ENCODE measurements at regions not wholly inside any gene's neighbourhood (a gene's known extent, or its start where the extent isn't known, plus 50 kb on each side); places are given as distances from the start of the nearest gene placed in this dataset.
A peak's percentile ranks its signal among the peaks of the same experiment; 100 is the strongest.

GRCh38 chr6:150766201-150766997 lies 99.1 kb upstream of the MTHFD1L start:
- H3K4me2 ChIP-seq (ENCODE audit: low read length), result no peak overlapping the region
- no peak overlapping the region for H3K4me3 ChIP-seq (ENCODE audit: low read depth, low read length)
- no peaks in the 10 kb centered on the region for H3K79me1 ChIP-seq (ENCODE audit: low read length)
- H3K27ac ChIP-seq (ENCODE audit: low read depth, low read length), result no peak overlapping the region
- no peak overlapping the region for H3K9ac ChIP-seq (ENCODE audit: low read length)
- H3K18ac ChIP-seq (ENCODE audit: low read length), result no peak overlapping the region
- H3K27me3 ChIP-seq (ENCODE audit: insufficient read depth, low read length), result no peaks in the 10 kb centered on the region
- H3K14ac ChIP-seq (ENCODE audit: low read length), result no peak overlapping the region
- H3K36me3 ChIP-seq (ENCODE audit: control insufficient read depth in 1 of 2, insufficient read depth in 2 of 2, low read length in 2 of 2), result no peaks in the 10 kb centered on the region
- H3K4me1 ChIP-seq (ENCODE audit: control insufficient read depth in 1 of 2, insufficient read depth in 2 of 2, low read length in 2 of 2), result no peaks in the 10 kb centered on the region
- no peak overlapping the region for H3K23ac ChIP-seq (ENCODE audit: low read length)
- H2AK5ac ChIP-seq (ENCODE audit: low read length), result no peak overlapping the region
- H2BK12ac ChIP-seq (ENCODE audit: low read length), result no peak overlapping the region
- H4K12ac ChIP-seq (ENCODE audit: low read depth, low read length), result no peak overlapping the region
- H3K9me3 ChIP-seq (ENCODE audit: insufficient read depth, low read depth, low read length), result no peaks in the 10 kb centered on the region
- no peak overlapping the region for H3K4ac ChIP-seq (ENCODE audit: low read depth, low read length)
- no peak overlapping the region for H2AFZ ChIP-seq (ENCODE audit: insufficient read depth, low read length, poor library complexity)
- no CpG with 5 or more reads among the region's 7 CpGs for WGBS (ENCODE audit: extremely low coverage, insufficient coverage, insufficient read length)
- H2BK5ac ChIP-seq (ENCODE audit: low read depth, low read length, poor library complexity), result no peak overlapping the region
- H3K79me2 ChIP-seq (ENCODE audit: control insufficient read depth, insufficient read depth, low read length, poor library complexity), result no peaks in the 10 kb centered on the region
- no peak for DNase-seq
- H4K8ac ChIP-seq (ENCODE audit: low read depth, low read length), result no peak overlapping the region
- H2BK120ac ChIP-seq (ENCODE audit: insufficient read depth, low read length, poor library complexity), result no peak overlapping the region
- H4K91ac ChIP-seq (ENCODE audit: low read depth, low read length), result no peak overlapping the region

DNA sequence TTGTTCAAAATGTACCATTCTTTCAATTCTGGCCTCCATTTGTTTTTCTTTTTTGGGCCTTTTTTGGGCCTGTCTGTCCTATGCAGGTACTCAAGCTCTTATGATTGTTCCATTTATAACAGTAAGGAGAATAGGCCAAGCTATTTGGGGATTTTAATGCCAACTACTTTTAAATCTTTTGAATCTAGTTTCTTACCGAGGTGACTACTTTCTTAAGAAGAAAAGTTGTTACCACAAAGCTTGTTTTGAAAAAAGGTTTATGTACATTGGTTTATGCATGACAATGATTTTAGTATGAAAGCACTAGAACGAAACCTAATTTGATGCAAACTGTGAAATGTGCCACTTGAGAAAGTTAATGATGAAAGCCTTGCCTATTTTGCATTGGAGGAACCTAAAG lies 98.3 kb upstream of the MTHFD1L start:
- H2AK5ac ChIP-seq (ENCODE audit: low read length), result no peak overlapping the region

GRCh38 chr6:150767571-150768018 lies 97.9 kb upstream of the MTHFD1L start:
- WGBS (ENCODE audit: extremely low coverage, insufficient coverage, insufficient read length), result no CpG with 5 or more reads among the region's 7 CpGs

More for the DNA sequence above, 98.3 kb upstream of the MTHFD1L start:
- no peak overlapping the region for H3K23ac ChIP-seq (ENCODE audit: low read length)
- no peaks in the 10 kb centered on the region for H3K4me1 ChIP-seq (ENCODE audit: control insufficient read depth in 1 of 2, insufficient read depth in 2 of 2, low read length in 2 of 2)
- no peak overlapping the region for H2BK12ac ChIP-seq (ENCODE audit: low read length)
- H3K9ac ChIP-seq (ENCODE audit: low read length), result no peak overlapping the region
- no peak overlapping the region for H3K27ac ChIP-seq (ENCODE audit: low read depth, low read length)
- H4K12ac ChIP-seq (ENCODE audit: low read depth, low read length), result no peak overlapping the region
- no peak overlapping the region for H2BK5ac ChIP-seq (ENCODE audit: low read depth, low read length, poor library complexity)
- DNase-seq, result no peak
- H3K27me3 ChIP-seq (ENCODE audit: insufficient read depth, low read length), result no peaks in the 10 kb centered on the region
- H3K79me2 ChIP-seq (ENCODE audit: control insufficient read depth, insufficient read depth, low read length, poor library complexity), result no peaks in the 10 kb centered on the region
- whole genome bisulfite sequencing (ENCODE audit: extremely low coverage, insufficient coverage, insufficient read length), result no CpG with 5 or more reads among the region's 2 CpGs
- no peaks in the 10 kb centered on the region for H3K79me1 ChIP-seq (ENCODE audit: low read length)
- H3K4ac ChIP-seq (ENCODE audit: low read depth, low read length), result no peak overlapping the region
- no peak overlapping the region for H3K4me3 ChIP-seq (ENCODE audit: low read depth, low read length)
- H2AFZ ChIP-seq (ENCODE audit: insufficient read depth, low read length, poor library complexity), result no peak overlapping the region
- H3K36me3 ChIP-seq (ENCODE audit: control insufficient read depth in 1 of 2, insufficient read depth in 2 of 2, low read length in 2 of 2), result no peaks in the 10 kb centered on the region
- H3K18ac ChIP-seq (ENCODE audit: low read length), result no peak overlapping the region
- H4K91ac ChIP-seq (ENCODE audit: low read depth, low read length), result no peak overlapping the region
- no peak overlapping the region for H2BK120ac ChIP-seq (ENCODE audit: insufficient read depth, low read length, poor library complexity)
- H3K4me2 ChIP-seq (ENCODE audit: low read length), result no peak overlapping the region
- H4K8ac ChIP-seq (ENCODE audit: low read depth, low read length), result no peak overlapping the region
- no peak overlapping the region for H3K14ac ChIP-seq (ENCODE audit: low read length)
- H3K9me3 ChIP-seq (ENCODE audit: insufficient read depth, low read depth, low read length), result no peaks in the 10 kb centered on the region

GRCh38 chr6:150770637-150771036 lies 94.9 kb upstream of the MTHFD1L start:
- no CpG with 5 or more reads among the region's 3 CpGs for WGBS (ENCODE audit: extremely low coverage, insufficient coverage, insufficient read length)
- no peak overlapping the region for H4K12ac ChIP-seq (ENCODE audit: low read depth, low read length)
- H3K27ac ChIP-seq (ENCODE audit: low read depth, low read length), result no peak overlapping the region
- H3K27me3 ChIP-seq (ENCODE audit: insufficient read depth, low read length), result no peaks in the 10 kb centered on the region
- no peak overlapping the region for H3K14ac ChIP-seq (ENCODE audit: low read length)
- H3K36me3 ChIP-seq (ENCODE audit: control insufficient read depth in 1 of 2, insufficient read depth in 2 of 2, low read length in 2 of 2), result peaks cover 0 to 2% of the 10 kb centered on the region in 2 experiments
- H3K4ac ChIP-seq (ENCODE audit: low read depth, low read length), result no peak overlapping the region
- H3K9ac ChIP-seq (ENCODE audit: low read length), result no peak overlapping the region
- H3K79me2 ChIP-seq (ENCODE audit: control insufficient read depth, insufficient read depth, low read length, poor library complexity), result no peaks in the 10 kb centered on the region
- H2AK5ac ChIP-seq (ENCODE audit: low read length), result no peak overlapping the region
- no peak overlapping the region for H3K23ac ChIP-seq (ENCODE audit: low read length)
- no peak overlapping the region for H2BK12ac ChIP-seq (ENCODE audit: low read length)
- H3K18ac ChIP-seq (ENCODE audit: low read length), result no peak overlapping the region
- no peak overlapping the region for H3K4me3 ChIP-seq (ENCODE audit: low read depth, low read length)
- no peak overlapping the region for H2BK120ac ChIP-seq (ENCODE audit: insufficient read depth, low read length, poor library complexity)
- no peak overlapping the region for H4K8ac ChIP-seq (ENCODE audit: low read depth, low read length)
- H3K79me1 ChIP-seq (ENCODE audit: low read length), result no peaks in the 10 kb centered on the region
- H4K91ac ChIP-seq (ENCODE audit: low read depth, low read length), result no peak overlapping the region
- no peak overlapping the region for H3K4me2 ChIP-seq (ENCODE audit: low read length)
- H2BK5ac ChIP-seq (ENCODE audit: low read depth, low read length, poor library complexity), result no peak overlapping the region
- H2AFZ ChIP-seq (ENCODE audit: insufficient read depth, low read length, poor library complexity), result no peak overlapping the region
- H3K9me3 ChIP-seq (ENCODE audit: insufficient read depth, low read depth, low read length), result no peaks in the 10 kb centered on the region
- no peak for DNase-seq
- H3K4me1 ChIP-seq (ENCODE audit: control insufficient read depth in 1 of 2, insufficient read depth in 2 of 2, low read length in 2 of 2), result no peaks in the 10 kb centered on the region

More at GRCh38 chr6:150767571-150768018, 97.9 kb upstream of the MTHFD1L start:
- no peak overlapping the region for H2AFZ ChIP-seq (ENCODE audit: insufficient read depth, low read length, poor library complexity)
- no peak overlapping the region for H3K4ac ChIP-seq (ENCODE audit: low read depth, low read length)
- H4K91ac ChIP-seq (ENCODE audit: low read depth, low read length), result no peak overlapping the region
- no peak overlapping the region for H2BK12ac ChIP-seq (ENCODE audit: low read length)
- no peak overlapping the region for H2AK5ac ChIP-seq (ENCODE audit: low read length)
- no peak overlapping the region for H2BK5ac ChIP-seq (ENCODE audit: low read depth, low read length, poor library complexity)
- no peak overlapping the region for H3K23ac ChIP-seq (ENCODE audit: low read length)
- H4K12ac ChIP-seq (ENCODE audit: low read depth, low read length), result no peak overlapping the region
- H2BK120ac ChIP-seq (ENCODE audit: insufficient read depth, low read length, poor library complexity), result no peak overlapping the region
- no peaks in the 10 kb centered on the region for H3K4me1 ChIP-seq (ENCODE audit: control insufficient read depth in 1 of 2, insufficient read depth in 2 of 2, low read length in 2 of 2)
- H3K9ac ChIP-seq (ENCODE audit: low read length), result no peak overlapping the region
- no peak overlapping the region for H3K27ac ChIP-seq (ENCODE audit: low read depth, low read length)
- peak overlapping the region; percentile 18 for H3K4me2 ChIP-seq (ENCODE audit: low read length)
- H4K8ac ChIP-seq (ENCODE audit: low read depth, low read length), result no peak overlapping the region
- no peak for DNase-seq
- no peaks in the 10 kb centered on the region for H3K79me2 ChIP-seq (ENCODE audit: control insufficient read depth, insufficient read depth, low read length, poor library complexity)
- no peaks in the 10 kb centered on the region for H3K36me3 ChIP-seq (ENCODE audit: control insufficient read depth in 1 of 2, insufficient read depth in 2 of 2, low read length in 2 of 2)
- H3K79me1 ChIP-seq (ENCODE audit: low read length), result no peaks in the 10 kb centered on the region
- no peak overlapping the region for H3K18ac ChIP-seq (ENCODE audit: low read length)
- no peak overlapping the region for H3K14ac ChIP-seq (ENCODE audit: low read length)
- H3K27me3 ChIP-seq (ENCODE audit: insufficient read depth, low read length), result no peaks in the 10 kb centered on the region
- no peak overlapping the region for H3K4me3 ChIP-seq (ENCODE audit: low read depth, low read length)
- no peaks in the 10 kb centered on the region for H3K9me3 ChIP-seq (ENCODE audit: insufficient read depth, low read depth, low read length)
